T-helper 1 cell (primary cell): ENCODE measurements at regions not wholly inside any gene's neighbourhood (a gene's known extent, or its start where the extent isn't known, plus 50 kb on each side); places are given as distances from the start of the nearest gene placed in this dataset.
"Not testable (repeated sequence)": the region's sequence is repeated elsewhere in the genome, so short reads cannot be mapped to it uniquely, and the experiment has no call there.

Experiments used
- DNase-seq, 5 donors: peaks; one replicate each; pipeline ENCODE4 v3.0.0-alpha.2; 2012 to 2020

GRCh38 chr7:8938044-8938805 lies 504.8 kb downstream of the NXPH1 start:
- DNase-seq: no peak

GRCh38 chr7:8939446-8939845 lies 506.0 kb downstream of the NXPH1 start:
- no peak for DNase-seq

GRCh38 chr7:8963722-8964121 lies 530.3 kb downstream of the NXPH1 start:
- DNase-seq: no peak

GRCh38 chr7:8965177-8965576 lies 531.8 kb downstream of the NXPH1 start:
- no peak for DNase-seq

- DNase-seq: no peak
Measured at GRCh38 chr7:8973601-8974000, 540.2 kb downstream of the NXPH1 start.

- DNase-seq: no peak
Measured at GRCh38 chr7:8975681-8976080, 542.3 kb downstream of the NXPH1 start.

- no peak for DNase-seq
Measured at GRCh38 chr7:8982338-8982992, 549.1 kb downstream of the NXPH1 start.

GRCh38 chr7:8985255-8985654 lies 551.8 kb downstream of the NXPH1 start:
- no peak for DNase-seq

- DNase-seq: no peak
Measured at GRCh38 chr7:8988267-8988666, 554.9 kb downstream of the NXPH1 start.

- DNase-seq: no peak
Measured at GRCh38 chr7:8991159-8991558, 557.8 kb downstream of the NXPH1 start.

GRCh38 chr7:8998762-8999161 lies 565.4 kb downstream of the NXPH1 start:
- DNase-seq: no peak

GRCh38 chr7:9013940-9014339 lies 580.5 kb downstream of the NXPH1 start:
- no peak for DNase-seq

- DNase-seq: no peak
Measured at GRCh38 chr7:9017286-9017685, 583.9 kb downstream of the NXPH1 start.

GRCh38 chr7:9022456-9022855 lies 589.0 kb downstream of the NXPH1 start:
- no peak for DNase-seq

- DNase-seq: no peak
Measured at GRCh38 chr7:9023675-9024294, 590.4 kb downstream of the NXPH1 start.

- DNase-seq: no peak
Measured at GRCh38 chr7:9026121-9026520, 592.7 kb downstream of the NXPH1 start.

- DNase-seq: no peak
Measured at GRCh38 chr7:9028012-9028411, 594.6 kb downstream of the NXPH1 start.

- DNase-seq: no peak
Measured at GRCh38 chr7:9029681-9030530, 596.5 kb downstream of the NXPH1 start.

- DNase-seq: no peak
Measured at GRCh38 chr7:9030976-9031375, 597.6 kb downstream of the NXPH1 start.

GRCh38 chr7:9031386-9031785 lies 598.0 kb downstream of the NXPH1 start:
- DNase-seq: no peak

- DNase-seq: no peak
Measured at GRCh38 chr7:9036080-9036479, 602.7 kb downstream of the NXPH1 start.

- no peak for DNase-seq
Measured at GRCh38 chr7:9071160-9071762, 637.9 kb downstream of the NXPH1 start.

GRCh38 chr7:9075774-9076173 lies 642.4 kb downstream of the NXPH1 start:
- not testable (repeated sequence) for DNase-seq
